GM21619 (cell line): ENCODE measurements at regions not wholly inside any gene's neighbourhood (a gene's known extent, or its start where the extent isn't known, plus 50 kb on each side); places are given as distances from the start of the nearest gene placed in this dataset.
"Not testable (repeated sequence)": the region's sequence is repeated elsewhere in the genome, so short reads cannot be mapped to it uniquely, and the experiment has no call there.

Experiments used
- ATAC-seq: cut with Tn5 transposase; IDR thresholded peaks from one replicate; pipeline ENCODE4 v1.9.1; 2021; ENCODE audit not compliant: unreplicated experiment

DNA sequence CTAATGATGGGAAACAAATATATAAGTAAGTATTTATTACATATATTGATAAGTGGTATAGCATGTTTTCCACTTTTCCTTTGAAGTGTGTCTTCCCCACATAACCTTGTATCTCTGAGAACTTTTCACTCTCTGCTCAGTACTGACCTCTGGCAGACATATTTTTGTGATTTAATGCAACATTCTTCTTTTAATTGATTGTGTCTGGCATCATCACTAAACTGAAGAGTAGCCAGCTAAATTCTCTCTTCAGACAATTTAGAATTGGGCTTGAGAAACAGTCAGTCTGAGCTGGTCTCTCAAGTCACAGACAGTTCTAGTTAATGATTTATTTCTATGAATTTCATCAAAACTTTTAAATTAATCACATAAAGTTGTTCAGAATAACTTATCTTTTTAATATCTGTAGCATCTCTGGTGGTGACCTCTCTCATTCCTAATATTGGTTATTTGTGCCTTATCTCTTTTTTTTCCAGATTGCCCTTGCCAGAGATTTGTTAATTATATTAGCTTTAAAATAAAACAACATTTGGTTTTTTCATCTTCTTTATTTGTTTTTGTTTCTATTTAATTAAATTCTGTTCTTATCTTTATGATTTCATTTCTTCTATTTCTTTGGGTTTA is 230.0 kb upstream of the VLDLR start:
- not testable (repeated sequence) for ATAC-seq

DNA sequence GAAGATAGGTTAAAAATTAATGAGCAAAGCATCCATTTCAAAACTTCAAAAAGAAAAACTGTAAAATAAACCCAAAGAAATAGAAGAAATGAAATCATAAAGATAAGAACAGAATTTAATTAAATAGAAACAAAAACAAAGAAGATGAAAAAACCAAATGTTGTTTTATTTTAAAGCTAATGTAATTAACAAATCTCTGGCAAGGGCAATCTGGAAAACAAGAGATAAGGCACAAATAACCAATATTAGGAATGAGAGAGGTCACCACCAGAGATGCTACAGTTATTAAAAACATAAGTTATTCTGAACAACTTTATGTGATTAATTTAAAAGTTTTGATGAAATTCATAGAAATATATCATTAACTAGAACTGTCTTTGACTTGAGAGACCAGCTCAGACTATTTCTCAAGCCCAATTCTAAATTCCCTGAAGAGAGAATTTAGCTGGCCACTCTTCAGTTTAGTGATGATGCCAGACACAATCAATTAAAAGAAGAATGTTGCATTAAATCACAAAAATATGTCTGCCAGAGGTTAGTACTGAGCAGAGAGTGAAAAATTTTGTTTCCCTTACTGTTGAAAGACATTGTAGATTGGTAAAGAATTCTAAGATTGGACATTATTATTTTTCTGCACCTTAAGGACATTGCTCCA is 227.4 kb upstream of the VLDLR start:
- ATAC-seq, result not testable (repeated sequence)

DNA sequence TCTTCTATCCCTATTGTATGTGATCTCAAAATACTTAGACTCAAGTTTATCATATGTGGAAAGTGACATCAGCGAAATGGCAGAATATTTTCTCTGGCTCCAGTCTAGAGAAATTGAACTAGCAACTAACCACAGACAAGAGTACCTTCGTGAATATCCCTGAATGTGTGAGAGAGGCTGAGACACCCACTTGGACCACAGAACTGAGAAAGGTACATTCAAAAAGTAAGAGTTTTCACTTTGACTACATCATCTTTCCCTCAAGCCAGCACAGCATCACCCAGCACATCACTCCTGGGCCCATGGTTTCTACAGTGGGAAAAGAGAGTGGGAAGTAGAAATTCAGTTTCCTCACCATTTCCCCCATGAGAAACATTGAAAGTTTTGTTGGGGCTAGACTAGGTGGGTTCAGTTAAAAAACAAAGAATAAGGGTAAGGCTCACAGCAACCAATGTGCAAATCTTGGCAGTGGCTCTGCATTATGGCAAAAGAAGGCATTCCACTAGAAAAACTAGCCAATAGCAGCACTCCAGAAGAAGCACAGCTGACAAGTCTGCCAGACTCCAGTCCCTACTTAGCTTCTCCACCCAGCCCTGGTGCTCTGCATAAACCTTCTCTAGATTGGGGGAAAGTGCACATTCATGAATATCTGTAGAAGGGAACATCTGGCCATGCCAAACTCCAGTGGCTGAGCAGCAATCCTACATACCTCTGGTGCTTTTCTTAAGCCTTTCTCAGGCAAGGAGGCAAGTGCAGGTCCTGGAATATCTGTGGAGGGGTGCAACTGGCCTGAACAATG is 225.6 kb upstream of the VLDLR start:
- ATAC-seq, result no peak

DNA sequence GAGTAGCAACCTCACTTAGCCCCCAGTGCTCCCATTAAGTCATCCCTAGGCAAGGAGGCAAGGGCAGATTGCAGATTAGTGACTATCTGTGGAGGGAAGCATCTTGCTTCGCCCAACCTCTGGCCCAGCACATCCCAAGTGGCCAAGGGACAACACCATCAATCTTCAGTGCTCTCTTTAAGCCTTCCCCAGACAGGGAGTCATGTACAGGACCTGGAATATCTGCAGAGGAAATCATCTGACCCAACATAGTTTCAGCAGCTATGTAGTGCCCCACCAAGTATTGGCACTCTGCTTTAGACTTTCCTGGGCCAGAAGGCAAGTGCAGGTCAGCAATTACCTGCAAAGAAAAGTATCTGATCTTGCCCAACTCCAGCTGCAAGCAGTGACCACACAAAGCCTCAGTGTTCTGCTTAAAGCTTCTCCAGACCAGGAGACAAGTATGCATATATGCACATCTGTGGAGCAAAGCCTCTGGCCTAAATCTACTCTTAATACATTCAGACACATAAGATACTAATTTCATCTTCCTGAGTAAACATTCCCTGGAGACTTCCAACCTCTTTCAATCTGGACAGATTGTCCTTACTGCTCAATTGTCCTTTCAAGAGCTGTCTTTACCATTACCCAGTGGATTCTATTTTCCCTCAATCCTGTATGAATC is 224.8 kb upstream of the VLDLR start:
- ATAC-seq, result no peak

DNA sequence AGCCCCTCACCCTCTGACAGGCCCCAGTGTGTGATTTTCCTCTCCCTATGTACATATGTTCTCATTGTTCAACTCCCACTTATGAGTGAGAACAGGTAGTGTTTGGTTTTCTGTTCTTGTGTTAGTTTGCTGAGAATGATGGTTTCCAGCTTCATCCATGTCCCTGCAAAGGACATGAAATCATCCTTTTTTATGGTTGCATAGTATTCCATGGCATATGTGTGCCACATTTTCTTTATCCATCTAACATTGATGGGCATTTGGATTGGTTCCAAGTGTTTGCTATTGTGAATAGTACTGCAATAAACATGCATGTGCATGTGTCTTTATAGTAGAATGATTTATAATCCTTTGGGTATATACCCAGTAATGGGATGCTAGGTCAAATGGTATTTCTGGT is 223.7 kb upstream of the VLDLR start:
- ATAC-seq, result not testable (repeated sequence)

DNA sequence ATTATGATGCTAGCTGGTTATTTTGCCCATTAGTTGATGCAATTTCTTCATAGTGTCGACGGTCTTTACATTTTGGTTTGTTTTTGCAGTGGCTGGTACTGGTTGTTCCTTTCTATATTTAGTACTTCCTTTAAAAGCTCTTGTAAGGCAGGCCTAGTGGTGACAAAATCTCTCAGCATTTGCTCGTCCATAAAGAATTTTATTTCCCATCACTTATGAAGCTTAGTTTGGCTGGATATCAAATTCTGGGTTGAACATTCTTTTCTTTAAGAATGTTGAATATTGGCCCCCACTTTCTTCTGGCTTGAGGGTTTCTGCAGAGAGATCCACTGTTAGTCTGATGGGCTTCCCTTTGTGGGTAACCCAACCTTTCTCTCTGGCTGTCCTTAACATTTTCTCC is 219.8 kb upstream of the VLDLR start:
- ATAC-seq, result not testable (repeated sequence)

DNA sequence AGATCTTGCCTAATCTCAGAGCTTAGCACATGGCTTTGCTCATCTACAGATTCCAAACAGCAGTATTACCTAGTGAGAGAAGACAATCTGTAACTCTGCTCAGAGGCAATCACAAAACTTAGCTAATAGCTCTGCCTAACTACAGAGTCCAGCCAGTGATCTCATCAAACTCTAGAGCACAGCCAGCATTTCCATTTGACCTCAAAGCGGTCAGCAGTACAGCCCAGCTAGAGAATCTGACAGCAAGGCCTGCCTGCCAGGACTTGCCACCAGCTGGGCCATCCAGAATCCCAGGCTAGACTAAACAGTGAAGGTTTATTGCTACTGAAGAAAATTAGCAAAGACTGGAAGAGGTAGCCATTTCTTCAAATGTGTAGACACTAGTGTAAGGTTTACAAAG is 217.9 kb upstream of the VLDLR start:
- ATAC-seq, result no peak

DNA sequence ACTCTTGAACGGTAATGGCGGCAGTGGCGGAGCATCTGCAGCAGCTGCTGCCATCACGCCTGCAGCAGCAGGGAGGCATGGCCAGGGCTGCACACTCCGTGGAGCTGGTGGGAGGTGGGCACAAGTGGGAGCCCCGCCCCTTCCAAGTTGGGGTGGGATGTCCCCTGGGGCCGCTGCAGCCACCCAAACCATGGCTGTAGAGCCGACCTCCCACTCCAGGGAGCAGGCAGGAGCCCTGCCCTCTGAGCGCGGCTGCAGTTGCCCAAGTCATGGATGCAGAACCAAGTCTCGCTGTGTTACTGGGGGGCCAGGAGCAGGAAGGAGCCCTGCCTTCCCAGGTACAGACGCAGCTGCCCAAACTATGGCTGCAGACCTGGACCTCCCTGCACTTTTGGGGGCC is 215.3 kb upstream of the VLDLR start:
- ATAC-seq, result no peak

DNA sequence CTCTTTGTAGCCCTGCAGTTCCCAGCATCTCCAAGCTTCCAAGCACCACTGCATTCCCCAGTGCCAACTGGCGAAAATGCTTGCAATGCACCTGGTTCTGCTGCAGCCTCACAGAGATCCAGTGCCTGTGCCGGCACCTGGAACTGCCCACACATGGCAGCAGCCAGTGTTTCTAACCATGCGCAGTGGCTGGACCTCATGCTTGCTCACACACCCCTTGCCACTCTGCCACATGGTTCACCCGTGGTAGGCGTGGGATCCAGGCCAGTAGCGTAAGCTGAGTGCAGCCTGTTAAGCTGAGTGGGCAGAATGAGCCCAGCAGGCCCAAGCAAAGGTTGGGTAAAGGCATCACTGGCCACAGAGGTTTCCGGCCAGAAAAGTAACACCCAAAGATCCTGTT is 214.1 kb upstream of the VLDLR start:
- no peak for ATAC-seq

DNA sequence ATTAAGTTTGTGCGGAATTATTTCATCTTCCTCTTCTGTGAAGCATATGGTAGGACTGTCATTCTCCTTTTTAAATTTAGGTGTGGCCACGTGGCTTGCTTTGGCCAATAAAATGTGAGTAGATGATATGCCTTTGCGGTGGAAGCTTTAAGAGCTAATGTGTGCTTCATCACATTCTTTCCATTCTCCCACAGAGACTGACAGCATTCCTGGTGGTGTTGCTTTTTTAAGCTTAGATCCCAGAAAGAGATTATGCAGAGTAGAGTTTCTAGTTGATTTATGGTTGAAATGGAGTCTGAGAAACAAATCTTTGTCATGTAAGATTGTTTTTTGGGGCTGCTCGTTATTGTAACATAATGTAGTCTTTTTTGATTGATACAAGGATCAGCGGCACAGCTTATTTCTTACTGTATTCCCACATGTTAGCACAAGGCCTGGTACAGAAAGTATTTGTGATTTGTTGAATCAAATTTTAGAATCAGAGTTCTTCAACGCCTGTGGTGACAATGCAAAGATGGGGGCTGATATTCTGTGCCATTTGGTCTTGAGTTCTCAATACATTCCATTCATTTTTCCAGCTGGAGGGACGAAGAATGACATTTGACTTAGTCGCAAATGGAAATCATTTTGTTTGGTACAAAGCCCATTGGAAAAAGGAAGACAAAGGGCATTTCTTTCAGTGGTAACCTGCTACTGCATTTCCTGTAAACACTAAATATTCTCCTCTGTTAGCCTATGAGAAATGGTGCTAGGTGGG is 209.9 kb upstream of the VLDLR start:
- ATAC-seq, result no peak

DNA sequence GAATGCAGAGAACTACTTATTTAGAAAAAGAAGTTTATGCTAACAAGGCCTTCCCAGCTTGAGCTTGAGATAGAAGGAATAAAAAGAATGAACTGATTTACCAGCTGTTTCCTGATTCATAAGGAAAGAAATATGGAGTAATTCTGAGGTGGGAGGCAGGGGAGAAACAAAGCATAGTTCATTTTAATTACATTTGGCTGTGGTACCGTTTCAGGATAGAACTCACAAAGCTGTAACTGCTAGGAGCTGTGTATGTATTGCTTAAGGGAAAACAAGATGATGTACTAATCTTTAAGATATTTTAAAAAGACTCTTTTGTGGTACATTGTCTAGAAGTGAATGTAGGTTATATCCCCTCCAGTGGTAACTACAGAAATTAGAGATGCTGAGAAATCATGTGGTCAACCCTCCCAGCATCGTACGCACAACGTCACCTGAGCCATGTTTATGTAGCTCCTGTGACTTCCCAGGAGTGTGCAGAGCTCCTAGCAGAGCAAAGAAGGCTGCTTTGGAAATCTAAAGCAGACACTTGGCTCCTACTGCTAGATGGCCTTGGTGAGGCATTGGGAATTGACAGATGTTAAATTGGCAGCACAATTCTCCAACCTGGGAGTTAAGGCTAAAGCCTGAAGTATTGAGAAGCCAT is 208.3 kb upstream of the VLDLR start:
- ATAC-seq, result no peak

DNA sequence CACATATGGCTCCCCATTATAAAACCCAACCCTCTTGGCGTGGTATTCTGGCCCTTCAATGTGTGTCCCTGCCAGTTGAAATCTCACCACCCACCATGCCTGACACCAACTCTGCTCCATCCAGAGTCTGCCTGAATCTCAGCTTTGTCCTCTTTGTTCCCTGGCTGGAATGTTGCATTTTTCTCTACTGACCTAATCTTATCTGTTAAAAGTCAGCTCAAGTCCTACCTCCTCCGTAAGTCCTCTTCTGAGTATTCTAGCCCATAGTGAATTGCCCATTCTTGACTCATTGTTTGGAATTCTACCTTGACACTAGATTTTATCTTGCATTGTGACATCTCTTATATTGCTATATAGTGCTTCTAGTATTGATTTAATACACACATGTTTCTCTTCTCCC is 207.1 kb upstream of the VLDLR start:
- ATAC-seq, result no peak

DNA sequence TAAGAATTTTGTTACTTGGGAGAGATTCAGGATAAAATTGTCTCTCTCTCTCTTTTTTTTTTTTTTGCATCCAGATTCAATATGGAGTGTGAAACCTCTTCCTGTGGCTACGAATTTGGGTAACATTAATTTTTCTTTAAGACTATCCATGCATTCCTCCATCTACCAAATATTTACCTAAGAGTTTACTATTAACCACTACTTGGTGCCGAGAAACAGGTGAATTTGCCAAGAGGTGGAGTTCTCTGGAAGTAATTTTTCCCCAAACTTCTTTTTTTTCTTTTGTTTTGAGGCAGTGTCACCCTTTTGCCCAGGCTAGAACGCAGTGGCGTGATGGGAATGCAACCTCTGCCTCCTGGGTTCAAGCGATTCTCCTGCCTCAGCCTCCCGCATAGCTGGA is 206.3 kb upstream of the VLDLR start:
- no peak for ATAC-seq

DNA sequence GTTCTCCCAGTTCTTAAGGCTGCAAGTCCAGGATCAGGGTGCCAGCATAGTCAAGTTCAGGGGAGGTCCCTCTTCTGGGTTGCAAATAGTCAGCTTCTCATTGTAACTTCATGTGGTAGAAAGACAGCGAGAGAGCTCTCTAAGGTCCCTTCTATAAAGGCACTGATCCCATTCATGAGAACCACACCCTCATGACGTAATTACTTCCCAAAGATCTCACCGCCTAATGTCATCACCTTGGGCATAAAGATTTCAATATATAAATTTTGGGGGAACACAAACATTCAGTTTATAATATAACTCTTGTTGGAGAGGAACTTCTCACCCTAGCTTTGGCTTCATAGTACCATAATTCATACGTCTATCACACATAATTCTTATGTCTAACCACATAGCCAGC is 203.9 kb upstream of the VLDLR start:
- ATAC-seq, result no peak

DNA sequence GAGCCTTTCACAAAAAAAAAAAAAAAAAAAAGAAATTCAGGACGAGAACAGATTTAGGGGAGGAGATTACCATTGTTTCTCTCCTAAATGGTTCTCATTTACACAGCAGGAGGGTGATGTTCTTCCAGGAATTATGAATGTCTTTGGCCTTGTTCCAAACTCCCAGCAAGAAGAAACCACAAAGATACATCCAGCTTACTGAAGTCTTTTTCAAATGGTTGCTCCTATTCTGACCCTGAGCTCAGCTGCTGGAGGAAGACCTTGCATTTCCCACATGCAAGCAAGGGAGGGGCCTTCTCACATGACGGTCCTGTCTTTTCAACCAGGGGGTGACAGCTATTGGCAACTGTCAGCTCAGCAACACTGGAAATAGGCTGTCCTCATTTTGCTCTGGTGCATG is 203.0 kb upstream of the VLDLR start:
- ATAC-seq, result no peak

DNA sequence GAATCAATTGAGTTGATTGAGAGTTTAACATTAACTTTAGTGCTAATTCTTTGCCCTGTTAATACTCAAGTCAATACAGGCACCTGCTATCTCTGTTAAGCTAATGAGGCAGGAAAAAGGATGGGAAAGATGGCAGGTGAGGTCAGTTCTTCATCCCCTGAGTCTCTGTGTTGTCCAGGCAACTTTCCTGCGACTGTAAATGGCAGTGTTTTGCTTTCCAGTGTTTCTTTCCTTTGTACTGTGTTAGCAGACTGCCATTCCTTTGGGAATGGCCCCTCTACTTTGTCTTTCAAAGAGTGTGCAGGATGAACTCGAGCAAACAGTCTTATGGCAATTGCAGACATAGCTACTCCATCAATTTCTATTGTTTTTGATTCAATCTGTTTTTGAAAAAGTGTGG is 202.2 kb upstream of the VLDLR start:
- ATAC-seq, result no peak

DNA sequence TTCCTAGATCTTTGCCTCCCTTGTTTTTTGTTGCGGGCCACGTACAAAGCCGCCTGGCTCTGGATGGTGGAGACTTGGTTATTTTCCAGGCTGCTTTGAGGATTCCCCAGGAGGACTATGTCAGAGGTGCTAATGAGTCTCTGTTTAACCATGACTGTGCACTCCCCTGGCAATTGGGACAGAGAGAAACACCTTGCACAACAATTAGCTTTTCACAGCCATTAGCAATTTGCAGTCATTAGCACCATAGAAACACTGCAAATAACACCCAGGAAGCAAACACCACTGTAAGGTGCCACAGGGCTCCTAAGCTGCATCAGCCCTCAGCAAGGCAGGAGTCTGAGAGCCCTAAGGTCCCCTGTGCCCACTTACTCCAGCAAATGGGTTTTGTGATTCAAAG is 201.0 kb upstream of the VLDLR start:
- no peak for ATAC-seq

DNA sequence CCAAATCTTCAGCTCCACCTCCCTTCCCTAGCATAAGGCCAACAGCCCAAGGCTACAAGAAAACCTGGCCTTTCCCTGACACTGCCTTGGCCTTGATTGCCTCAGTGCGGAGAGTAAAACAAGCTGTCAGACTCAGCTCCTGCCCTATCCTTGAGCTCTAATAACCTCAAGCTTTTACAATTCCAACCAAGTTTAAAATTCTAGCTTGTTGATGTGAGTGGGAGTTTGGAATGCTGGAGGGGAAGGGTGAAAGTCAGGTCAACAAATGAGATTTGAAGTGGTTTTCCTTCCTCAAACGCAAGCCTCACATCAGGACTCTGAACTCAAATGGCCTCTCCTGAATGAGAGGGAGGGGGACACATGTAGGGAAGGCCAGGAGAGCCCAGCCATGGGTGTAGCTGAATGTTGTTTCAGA is 197.0 kb upstream of the VLDLR start:
- ATAC-seq, result no peak

DNA sequence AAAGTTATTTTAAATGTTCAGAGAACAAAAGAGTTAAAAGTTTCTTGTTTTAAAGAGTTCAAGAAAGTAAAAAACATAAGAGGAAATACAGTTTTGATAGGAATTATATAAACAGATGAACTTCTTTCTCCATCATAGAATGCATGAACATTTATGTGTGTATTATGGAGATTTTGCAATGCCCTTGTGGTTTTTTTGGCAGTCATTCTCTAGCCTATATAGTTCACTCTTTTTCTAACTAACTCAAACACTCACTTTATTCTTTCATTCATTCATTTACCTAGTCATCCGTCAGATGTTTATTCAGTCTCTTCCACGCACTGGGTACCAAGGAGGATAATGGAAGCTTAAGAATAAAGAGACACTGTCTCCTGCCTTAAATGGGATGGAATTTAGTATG is 195.9 kb upstream of the VLDLR start:
- no peak for ATAC-seq

DNA sequence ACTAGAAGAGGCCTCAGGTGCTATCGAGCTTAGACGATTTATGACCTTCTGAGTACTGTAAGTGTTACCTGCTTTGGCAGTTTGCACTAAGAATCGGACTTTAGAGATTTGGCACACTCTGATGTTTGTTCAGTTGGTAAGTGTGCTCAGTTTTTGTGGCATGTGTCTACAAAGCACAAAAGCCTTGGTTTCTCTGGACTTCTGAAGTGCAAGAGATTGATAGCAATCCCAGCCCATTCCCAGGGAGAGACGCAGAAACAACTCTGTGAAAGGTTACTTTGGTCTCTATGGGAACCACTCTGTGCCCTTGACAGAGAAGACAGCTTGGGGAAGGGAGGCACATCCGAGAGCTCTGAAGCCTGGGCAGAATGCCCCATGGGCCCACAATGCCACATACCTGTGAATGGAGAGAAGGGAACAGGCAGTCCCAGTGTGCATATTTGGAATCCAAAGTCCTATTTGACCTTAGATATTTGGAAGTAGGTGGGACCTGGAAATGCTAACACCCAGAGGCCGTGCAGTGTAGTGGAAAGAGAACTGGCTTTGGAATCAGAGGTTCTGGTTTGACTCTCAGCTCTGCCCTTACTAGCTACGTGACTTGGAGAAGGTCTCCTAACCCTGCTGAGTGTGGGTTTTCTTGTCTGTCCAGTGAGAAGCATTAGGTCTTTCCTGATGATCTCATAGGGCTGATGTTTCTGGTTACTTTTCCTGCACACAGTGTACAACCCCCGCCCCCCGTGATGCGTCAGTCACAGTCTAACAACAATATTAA is 194.3 kb upstream of the VLDLR start:
- ATAC-seq, result no peak
